ENCODE measurements at regions not wholly inside any gene's neighbourhood (a gene's known extent, or its start where the extent isn't known, plus 50 kb on each side); places are given as distances from the start of the nearest gene placed in this dataset.

- TF ChIP-seq CTCF (IDR thresholded peaks at IDR 0.05; ENCODE audit: low read depth, low read length, missing control alignments), result no peak
- DNase-seq (ENCODE audit: extremely low read depth, low read depth), result no peak
- H3K4me3 ChIP-seq (replicated peaks; ENCODE audit: low read depth, low read length), result no peak overlapping the region
Observed at GRCh38 chr1:116259663-116260062, 113.4 kb upstream of the ATP1A1 start.

GRCh38 chr1:116260115-116260514 lies 112.9 kb upstream of the ATP1A1 start:
- no peak overlapping the region for H3K4me3 ChIP-seq (replicated peaks; ENCODE audit: low read depth, low read length)

GRCh38 chr1:116260621-116261020 lies 112.4 kb upstream of the ATP1A1 start:
- TF ChIP-seq CTCF (IDR thresholded peaks at IDR 0.05; ENCODE audit: low read depth, low read length, missing control alignments), result no peak
- no peak for DNase-seq (ENCODE audit: extremely low read depth, low read depth)
- H3K4me3 ChIP-seq (replicated peaks; ENCODE audit: low read depth, low read length), result no peak overlapping the region

More at GRCh38 chr1:116260115-116260514, 112.9 kb upstream of the ATP1A1 start:
- DNase-seq (ENCODE audit: extremely low read depth, low read depth), result no peak
- no peak for TF ChIP-seq CTCF (IDR thresholded peaks at IDR 0.05; ENCODE audit: low read depth, low read length, missing control alignments)

- no peak overlapping the region for H3K4me3 ChIP-seq (replicated peaks; ENCODE audit: low read depth, low read length)
- DNase-seq (ENCODE audit: extremely low read depth, low read depth), result no peak
- no peak for TF ChIP-seq CTCF (IDR thresholded peaks at IDR 0.05; ENCODE audit: low read depth, low read length, missing control alignments)
Observed at GRCh38 chr1:116261227-116261626, 111.8 kb upstream of the ATP1A1 start.

GRCh38 chr1:116262207-116262994 lies 110.6 kb upstream of the ATP1A1 start:
- no peak for TF ChIP-seq CTCF (IDR thresholded peaks at IDR 0.05; ENCODE audit: low read depth, low read length, missing control alignments)
- DNase-seq (ENCODE audit: extremely low read depth, low read depth), result no peak
- H3K4me3 ChIP-seq (replicated peaks; ENCODE audit: low read depth, low read length), result no peak overlapping the region

GRCh38 chr1:116262995-116263385 lies 110.1 kb upstream of the ATP1A1 start:
- TF ChIP-seq CTCF (IDR thresholded peaks at IDR 0.05; ENCODE audit: low read depth, low read length, missing control alignments), result no peak
- no peak overlapping the region for H3K4me3 ChIP-seq (replicated peaks; ENCODE audit: low read depth, low read length)
- DNase-seq (ENCODE audit: extremely low read depth, low read depth), result no peak
